GM12872 (cell line): ENCODE measurements at regions not wholly inside any gene's neighbourhood (a gene's known extent, or its start where the extent isn't known, plus 50 kb on each side); places are given as distances from the start of the nearest gene placed in this dataset.

ENCODE experiments used
- TF ChIP-seq, protein P1 (sequence below): IDR thresholded peaks from 3 replicates; pipeline ENCODE4 v1.5.1; 2011; ENCODE audit warnings: low read depth, mild to moderate bottlenecking, low read length, moderate library complexity; ENCODE audit not compliant: insufficient read depth

DNA sequence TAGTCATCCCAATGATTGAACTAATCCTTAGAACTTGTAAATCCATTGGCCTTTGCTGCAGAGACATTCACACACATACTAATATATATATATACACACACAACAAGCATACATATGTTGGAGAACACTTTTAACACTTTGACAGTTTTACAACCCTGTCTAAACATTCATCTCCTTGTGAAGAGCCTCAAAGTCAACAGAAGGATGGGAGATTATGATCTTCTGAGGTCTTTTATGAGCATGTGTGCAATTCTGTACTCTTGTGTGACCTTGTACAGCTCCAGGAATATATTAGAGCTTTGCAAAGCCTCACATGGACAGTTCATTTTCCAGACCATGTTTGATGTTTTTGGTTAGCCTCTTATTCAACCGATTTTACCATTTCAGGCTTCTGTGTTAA is 589.0 kb downstream of the NXPH1 start:
- TF ChIP-seq, protein P1, sequence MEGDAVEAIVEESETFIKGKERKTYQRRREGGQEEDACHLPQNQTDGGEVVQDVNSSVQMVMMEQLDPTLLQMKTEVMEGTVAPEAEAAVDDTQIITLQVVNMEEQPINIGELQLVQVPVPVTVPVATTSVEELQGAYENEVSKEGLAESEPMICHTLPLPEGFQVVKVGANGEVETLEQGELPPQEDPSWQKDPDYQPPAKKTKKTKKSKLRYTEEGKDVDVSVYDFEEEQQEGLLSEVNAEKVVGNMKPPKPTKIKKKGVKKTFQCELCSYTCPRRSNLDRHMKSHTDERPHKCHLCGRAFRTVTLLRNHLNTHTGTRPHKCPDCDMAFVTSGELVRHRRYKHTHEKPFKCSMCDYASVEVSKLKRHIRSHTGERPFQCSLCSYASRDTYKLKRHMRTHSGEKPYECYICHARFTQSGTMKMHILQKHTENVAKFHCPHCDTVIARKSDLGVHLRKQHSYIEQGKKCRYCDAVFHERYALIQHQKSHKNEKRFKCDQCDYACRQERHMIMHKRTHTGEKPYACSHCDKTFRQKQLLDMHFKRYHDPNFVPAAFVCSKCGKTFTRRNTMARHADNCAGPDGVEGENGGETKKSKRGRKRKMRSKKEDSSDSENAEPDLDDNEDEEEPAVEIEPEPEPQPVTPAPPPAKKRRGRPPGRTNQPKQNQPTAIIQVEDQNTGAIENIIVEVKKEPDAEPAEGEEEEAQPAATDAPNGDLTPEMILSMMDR: no peak

DNA sequence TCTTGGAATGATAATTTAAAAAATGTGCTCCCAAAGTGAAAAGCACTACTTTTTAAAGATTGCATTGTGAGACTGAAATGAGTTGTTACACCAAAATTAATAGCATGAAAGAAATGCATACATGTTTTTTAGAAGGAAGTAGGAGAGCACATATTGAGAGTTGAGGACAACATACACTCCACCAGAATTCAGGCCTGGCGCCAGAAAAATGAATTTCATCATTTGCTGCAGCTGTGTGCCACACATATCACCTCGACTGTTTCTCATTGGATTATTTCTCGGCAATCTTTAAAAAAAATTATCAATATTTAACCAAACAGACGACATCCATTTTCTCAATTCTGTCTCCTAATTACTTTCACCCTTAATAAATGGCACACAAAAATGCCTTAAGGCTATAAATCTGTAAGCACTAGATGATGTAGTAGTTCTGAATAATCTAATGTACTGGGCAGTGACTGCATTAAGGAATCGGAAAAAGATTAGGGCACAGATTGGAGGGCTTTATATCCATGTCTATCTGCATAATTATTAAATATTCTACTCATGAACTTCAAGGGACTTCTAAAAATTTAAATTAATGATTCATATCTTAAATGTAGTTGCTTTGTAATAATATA is 590.4 kb downstream of the NXPH1 start:
- TF ChIP-seq, protein P1: no peak

DNA sequence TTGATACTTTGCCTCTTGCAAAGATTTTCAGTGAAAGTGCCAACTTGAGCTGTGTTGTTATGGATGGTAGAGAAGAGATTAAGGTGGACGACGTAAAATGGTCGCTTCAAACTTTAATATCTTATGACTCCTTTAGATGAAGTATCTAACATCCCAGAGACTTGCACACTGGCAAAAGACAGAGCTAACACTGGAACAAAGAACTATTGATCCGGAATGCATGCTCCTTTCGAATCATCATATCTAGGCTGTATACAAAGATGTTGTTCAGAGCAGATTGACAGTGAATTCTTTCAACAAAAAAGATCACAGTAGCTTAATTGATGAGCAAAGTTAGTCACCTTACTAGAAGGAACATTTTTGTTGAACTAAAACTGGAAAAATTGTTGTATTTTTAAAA is 592.7 kb downstream of the NXPH1 start:
- TF ChIP-seq, protein P1: no peak

DNA sequence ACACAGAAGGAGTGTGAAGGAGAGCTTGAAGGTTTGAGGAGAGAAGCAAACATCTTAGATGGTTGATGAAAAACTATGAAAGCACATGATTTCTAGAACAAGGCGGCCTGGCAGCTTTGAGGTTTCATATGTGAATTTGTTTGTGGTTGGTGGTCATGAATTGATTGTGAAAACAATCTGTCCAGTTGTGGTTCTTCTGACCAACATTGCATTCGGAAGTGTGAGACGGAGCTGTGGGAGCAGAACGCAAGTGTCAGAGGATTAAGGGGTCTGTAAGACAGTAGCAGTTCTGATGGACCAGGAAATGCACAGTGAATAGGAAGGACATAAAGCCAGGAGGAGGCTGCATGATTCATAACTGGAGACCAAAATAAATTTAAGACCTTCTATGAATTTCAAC is 594.6 kb downstream of the NXPH1 start:
- TF ChIP-seq, protein P1: no peak

DNA sequence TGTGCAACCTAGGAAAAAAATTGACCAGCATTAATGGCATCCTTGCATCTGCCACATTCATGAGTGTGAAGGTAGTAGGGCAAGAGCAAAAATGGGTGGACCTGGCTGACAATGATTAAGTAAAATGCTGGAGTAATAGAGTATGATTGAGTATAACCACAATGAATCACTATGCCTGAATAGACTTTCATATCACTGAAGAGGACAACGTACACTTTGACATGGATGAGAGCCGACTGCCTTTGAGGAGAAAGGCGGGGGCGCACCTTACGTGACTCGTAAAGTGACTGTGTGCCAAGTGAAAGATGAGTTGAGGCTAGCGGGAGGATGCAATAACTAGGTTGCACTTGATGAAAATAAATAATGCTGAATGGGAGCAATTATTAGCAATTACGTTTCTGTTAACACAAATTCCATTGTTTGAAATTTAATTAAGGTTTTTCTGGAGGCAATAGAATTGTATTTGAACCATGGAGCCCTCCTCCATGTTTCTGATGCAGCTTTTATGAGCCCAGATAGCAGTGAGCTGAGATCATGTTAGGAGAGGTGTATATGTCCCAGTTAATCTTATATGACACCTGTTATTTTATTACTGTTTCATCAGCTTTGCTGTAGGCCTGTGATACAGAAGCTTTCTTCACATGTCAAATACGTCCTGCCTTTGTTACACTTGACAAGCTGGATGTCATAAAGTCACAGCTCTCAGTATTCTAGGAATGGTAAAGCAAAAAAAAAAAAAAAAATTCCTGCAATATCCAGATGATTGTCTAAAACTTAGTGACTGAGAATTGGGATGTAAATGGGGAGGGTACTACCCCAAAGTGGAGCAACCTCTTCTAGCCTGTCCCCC is 596.5 kb downstream of the NXPH1 start:
- TF ChIP-seq, protein P1: no peak

DNA sequence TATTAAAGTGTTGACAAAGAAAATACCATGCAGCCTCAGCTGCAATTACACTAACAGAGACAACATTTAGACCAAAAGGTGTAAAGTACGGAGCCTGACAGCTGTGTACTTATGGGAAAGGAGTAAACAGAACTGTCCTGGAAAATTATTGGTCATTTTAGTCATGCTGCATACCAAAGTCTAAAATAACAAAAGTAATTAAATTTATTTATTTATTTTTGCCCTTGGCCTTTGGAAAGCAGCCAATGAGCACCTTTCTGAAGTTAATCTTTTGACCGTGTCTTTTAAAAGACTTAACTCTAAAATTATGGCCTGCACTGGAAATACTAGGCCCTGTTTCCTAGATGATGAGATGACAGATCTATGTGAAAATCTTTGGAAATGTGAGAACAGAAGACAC is 597.6 kb downstream of the NXPH1 start:
- TF ChIP-seq, protein P1: no peak

DNA sequence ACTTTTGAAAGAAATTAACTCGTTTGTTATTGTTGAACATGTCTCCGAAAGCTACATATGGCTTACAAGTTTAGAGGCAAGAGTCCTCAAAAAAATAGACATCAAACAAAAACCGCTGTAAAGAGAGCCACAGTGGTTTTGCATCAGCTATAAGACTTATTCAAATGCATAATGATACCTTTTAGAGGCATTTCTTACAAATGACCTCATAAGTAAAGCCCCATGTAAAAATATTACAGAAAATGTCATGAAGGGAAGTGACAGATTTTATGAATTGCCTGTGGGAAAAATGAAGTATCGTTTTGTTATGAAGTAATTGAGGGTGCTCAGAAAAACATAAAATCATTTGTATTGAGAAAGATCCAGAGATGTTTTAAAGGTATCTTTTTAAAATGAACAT is 598.0 kb downstream of the NXPH1 start:
- TF ChIP-seq, protein P1: no peak
